Ishikawa (cell line): ENCODE measurements at regions not wholly inside any gene's neighbourhood (a gene's known extent, or its start where the extent isn't known, plus 50 kb on each side); places are given as distances from the start of the nearest gene placed in this dataset.

Source experiments
- CEBPB ChIP-seq: IDR thresholded peaks from 2 replicates; pipeline ENCODE4 v1.6.1; 2012
- CREB1 ChIP-seq: IDR thresholded peaks from 2 replicates; pipeline ENCODE4 v1.6.1; 2012; ENCODE audit warnings: low read depth
- EGR1 ChIP-seq: IDR thresholded peaks from 2 replicates; pipeline ENCODE4 v1.6.1; 2012
- EP300 ChIP-seq: IDR thresholded peaks from 2 replicates; pipeline ENCODE4 v1.6.1; 2012; ENCODE audit warnings: borderline replicate concordance
- FOXM1 ChIP-seq: IDR thresholded peaks from 2 replicates; pipeline ENCODE4 v1.6.1; 2012; ENCODE audit warnings: low read depth, borderline replicate concordance
- NFIC ChIP-seq: IDR thresholded peaks from 2 replicates; pipeline ENCODE4 v1.6.1; 2012
- RAD21 ChIP-seq: IDR thresholded peaks from 2 replicates; pipeline ENCODE4 v1.6.1; 2012; ENCODE audit warnings: low read depth
- TAF1 ChIP-seq: IDR thresholded peaks from 2 replicates; pipeline ENCODE4 v1.6.1; 2012; ENCODE audit warnings: low read depth, mild to moderate bottlenecking
- TCF12 ChIP-seq: IDR thresholded peaks from 2 replicates; pipeline ENCODE4 v1.6.1; 2012; ENCODE audit warnings: low read depth
- TEAD4 ChIP-seq: IDR thresholded peaks from 2 replicates; pipeline ENCODE4 v1.6.1; 2012
- USF1 ChIP-seq: IDR thresholded peaks from 2 replicates; pipeline ENCODE4 v1.6.1; 2012
- YY1 ChIP-seq: IDR thresholded peaks from 2 replicates; pipeline ENCODE4 v1.6.1; 2012; ENCODE audit warnings: low read depth
- ZBTB7A ChIP-seq: IDR thresholded peaks from 2 replicates; pipeline ENCODE4 v1.6.1; 2012; ENCODE audit warnings: low read depth
- TF ChIP-seq, protein P1 (sequence below): IDR thresholded peaks from 2 replicates; pipeline ENCODE4 v1.6.1; 2012; ENCODE audit warnings: low read depth, mild to moderate bottlenecking
- TF ChIP-seq, protein P2 (sequence below): IDR thresholded peaks from 2 replicates; pipeline ENCODE4 v1.6.1; 2012

DNA sequence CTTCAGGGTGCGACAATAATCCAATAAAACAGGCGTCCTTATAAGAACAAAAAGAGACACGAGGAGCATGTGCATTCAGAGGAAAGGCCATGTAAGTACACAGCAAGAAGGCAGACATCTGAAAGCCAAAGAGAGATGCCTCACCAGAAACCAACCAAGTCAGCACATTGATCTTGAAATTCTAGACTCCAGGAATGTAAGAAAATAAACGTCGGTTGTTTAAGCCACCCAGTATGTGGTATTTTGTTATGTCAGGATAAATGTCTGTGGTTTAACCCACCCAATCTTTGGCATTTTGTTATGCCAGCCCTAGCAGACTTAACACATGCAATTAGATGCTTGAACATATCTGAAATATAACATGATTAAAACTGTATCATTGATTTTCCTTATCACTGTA, 452.0 kb downstream of the SLITRK6 start:
- TF ChIP-seq, protein P1, sequence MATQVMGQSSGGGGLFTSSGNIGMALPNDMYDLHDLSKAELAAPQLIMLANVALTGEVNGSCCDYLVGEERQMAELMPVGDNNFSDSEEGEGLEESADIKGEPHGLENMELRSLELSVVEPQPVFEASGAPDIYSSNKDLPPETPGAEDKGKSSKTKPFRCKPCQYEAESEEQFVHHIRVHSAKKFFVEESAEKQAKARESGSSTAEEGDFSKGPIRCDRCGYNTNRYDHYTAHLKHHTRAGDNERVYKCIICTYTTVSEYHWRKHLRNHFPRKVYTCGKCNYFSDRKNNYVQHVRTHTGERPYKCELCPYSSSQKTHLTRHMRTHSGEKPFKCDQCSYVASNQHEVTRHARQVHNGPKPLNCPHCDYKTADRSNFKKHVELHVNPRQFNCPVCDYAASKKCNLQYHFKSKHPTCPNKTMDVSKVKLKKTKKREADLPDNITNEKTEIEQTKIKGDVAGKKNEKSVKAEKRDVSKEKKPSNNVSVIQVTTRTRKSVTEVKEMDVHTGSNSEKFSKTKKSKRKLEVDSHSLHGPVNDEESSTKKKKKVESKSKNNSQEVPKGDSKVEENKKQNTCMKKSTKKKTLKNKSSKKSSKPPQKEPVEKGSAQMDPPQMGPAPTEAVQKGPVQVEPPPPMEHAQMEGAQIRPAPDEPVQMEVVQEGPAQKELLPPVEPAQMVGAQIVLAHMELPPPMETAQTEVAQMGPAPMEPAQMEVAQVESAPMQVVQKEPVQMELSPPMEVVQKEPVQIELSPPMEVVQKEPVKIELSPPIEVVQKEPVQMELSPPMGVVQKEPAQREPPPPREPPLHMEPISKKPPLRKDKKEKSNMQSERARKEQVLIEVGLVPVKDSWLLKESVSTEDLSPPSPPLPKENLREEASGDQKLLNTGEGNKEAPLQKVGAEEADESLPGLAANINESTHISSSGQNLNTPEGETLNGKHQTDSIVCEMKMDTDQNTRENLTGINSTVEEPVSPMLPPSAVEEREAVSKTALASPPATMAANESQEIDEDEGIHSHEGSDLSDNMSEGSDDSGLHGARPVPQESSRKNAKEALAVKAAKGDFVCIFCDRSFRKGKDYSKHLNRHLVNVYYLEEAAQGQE = no peak
- TF ChIP-seq CREB1 (no peak), EP300 (no peak), FOXM1 (no peak), EGR1 (no peak), NFIC (no peak), TCF12 (no peak), TEAD4 (no peak)

DNA sequence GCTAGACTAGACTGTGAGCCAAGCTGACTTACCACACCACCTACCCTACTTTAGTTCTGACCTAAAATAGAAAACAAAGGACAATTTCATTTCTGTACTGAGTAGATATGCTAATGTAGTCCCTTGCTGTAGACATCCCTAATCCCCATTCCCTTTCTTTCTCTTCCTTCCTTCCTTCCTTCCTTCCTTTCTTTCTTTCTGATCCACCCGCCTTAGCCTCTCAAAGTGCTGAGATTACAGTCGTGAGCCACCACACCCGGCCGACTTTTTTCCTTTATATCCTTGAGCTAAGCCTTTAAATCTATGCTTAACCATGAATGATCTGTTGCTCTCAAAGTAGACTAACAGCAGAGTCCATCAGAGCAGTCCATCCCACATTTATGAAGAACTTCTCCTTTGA, 465.0 kb downstream of the SLITRK6 start:
- TF ChIP-seq NFIC = no peak
- no peak for TF ChIP-seq RAD21
- TF ChIP-seq, protein P1 = no peak
- no peak for TF ChIP-seq USF1
- no peak for TF ChIP-seq CREB1
- TF ChIP-seq, protein P2, sequence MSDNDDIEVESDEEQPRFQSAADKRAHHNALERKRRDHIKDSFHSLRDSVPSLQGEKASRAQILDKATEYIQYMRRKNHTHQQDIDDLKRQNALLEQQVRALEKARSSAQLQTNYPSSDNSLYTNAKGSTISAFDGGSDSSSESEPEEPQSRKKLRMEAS = no peak
- no peak for TF ChIP-seq TEAD4
- no peak for TF ChIP-seq ZBTB7A
- no peak for TF ChIP-seq EGR1
- TF ChIP-seq YY1 = no peak
- no peak for TF ChIP-seq TCF12
- no peak for TF ChIP-seq CEBPB
- TF ChIP-seq FOXM1 = no peak
- no peak for TF ChIP-seq EP300

GRCh38 chr13:85333506-85334020, 465.7 kb downstream of the SLITRK6 start:
- TF ChIP-seq FOXM1 (no peak), RAD21 (no peak), TCF12 (no peak), CEBPB (no peak), EP300 (no peak), NFIC (no peak), YY1 (no peak), TAF1 (no peak), TEAD4 (no peak), USF1 (no peak), EGR1 (no peak)
- TF ChIP-seq, protein P1 = no peak

- TF ChIP-seq USF1 (no peak), YY1 (no peak)
Observed at GRCh38 chr13:85332615-85333014, 466.6 kb downstream of the SLITRK6 start.

DNA sequence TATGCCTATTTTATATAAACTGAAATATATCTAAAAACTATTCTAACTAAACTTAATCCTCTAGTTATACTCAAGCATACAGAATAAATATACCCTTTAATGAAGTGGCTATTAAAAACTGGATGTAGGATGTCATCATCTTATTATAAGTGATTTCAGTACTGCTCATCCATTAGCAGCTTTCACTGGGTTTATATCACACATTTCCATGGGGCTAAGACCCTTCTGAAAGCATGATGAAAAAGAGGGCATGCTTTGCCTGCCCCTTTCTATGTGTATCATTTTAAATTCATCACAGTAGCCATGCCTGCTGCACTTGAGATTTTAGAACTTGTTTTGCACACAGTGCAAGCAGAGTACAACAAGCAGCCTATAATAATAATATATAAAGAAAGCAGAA, 477.5 kb downstream of the SLITRK6 start:
- TF ChIP-seq TCF12 (no peak), USF1 (no peak), EP300 (no peak), ZBTB7A (no peak), TAF1 (no peak), CEBPB (no peak), EGR1 (no peak)
- TF ChIP-seq, protein P2 = no peak
